Left lung (tissue), 4 donors: ENCODE measurements at regions not wholly inside any gene's neighbourhood (a gene's known extent, or its start where the extent isn't known, plus 50 kb on each side); places are given as distances from the start of the nearest gene placed in this dataset.

ENCODE experiments used
- ATAC-seq: fragments of 200-7000 bp; cut with Tn5 transposase; one replicate; pipeline ENCODE4 v1.9.1; 2020; ENCODE audit warnings: moderate library complexity
- DNase-seq, 4 donors: peaks; one replicate each; pipeline ENCODE4 v3.0.0-alpha.2; 2013 to 2020
- H3K27ac ChIP-seq, 2 donors: fragments of 200-600 bp; sonication (generic) in 1 of 2; one replicate each; pipeline versions ENCODE4 v1.5.0 to v1.8.0; 2020 to 2021
- H3K27me3 ChIP-seq, 2 donors: fragments of 200-600 bp; sonication (generic) in 1 of 2; one replicate each; pipeline versions ENCODE4 v1.5.0 to v1.8.0; 2020 to 2021
- H3K36me3 ChIP-seq, 2 donors: fragments of 200-600 bp; sonication (generic) in 1 of 2; one replicate each; pipeline versions ENCODE4 v1.5.0 to v1.8.0; 2020 to 2021
- H3K4me1 ChIP-seq, 2 donors: fragments of 200-600 bp; one replicate each; pipeline ENCODE4 v1.8.0; 2021
- H3K4me3 ChIP-seq, 2 donors: fragments of 200-600 bp; sonication (generic) in 1 of 2; one replicate each; pipeline versions ENCODE4 v1.5.0 to v1.8.0; 2020 to 2021; ENCODE audit warnings: mild to moderate bottlenecking in 1 of 2
- H3K9me3 ChIP-seq, 2 donors: fragments of 200-600 bp; sonication (generic) in 1 of 2; one replicate each; pipeline versions ENCODE4 v1.5.0 to v1.8.0; 2020 to 2021
- intact Hi-C, 2 donors: fragments of 100-400 bp; cut with DNase I; formaldehyde crosslinking; loops; one replicate each; pipeline versions ENCODE4 v1.11.2 to v1.14.2; 2022
- TF ChIP-seq, protein P1 (sequence below), 2 donors: fragments of 200-600 bp; sonication (generic) in 1 of 2; IDR thresholded peaks; one replicate each; pipeline versions ENCODE4 v1.5.0 to v1.8.0; 2021; ENCODE audit warnings: antibody characterized with exemption in 2 of 2
- donor health status: DM: no; HTN: yes; CAD: no.
- donor health status: DM: no; HTN: no; CAD: no.

DNA sequence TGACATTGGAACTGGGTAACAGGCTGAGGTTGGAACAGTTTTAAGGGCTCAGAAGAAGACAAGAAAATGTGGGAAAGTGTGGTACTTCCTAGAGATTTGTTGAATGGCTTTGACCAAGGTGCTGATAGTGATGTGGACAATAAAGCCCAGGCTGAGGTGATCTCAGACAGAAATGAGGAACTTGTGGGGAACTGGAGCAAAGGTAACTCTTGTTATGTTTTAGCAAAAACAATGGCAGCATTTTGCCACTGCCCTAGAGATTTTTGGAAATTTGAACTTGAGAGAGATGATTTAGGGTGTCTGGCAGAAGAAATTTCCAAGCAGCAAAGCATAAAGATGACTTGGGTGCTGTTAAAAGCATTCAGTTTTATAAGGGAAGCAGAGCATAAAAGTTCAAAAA is 474.7 kb upstream of the ADGRB3 start:
- no peak for DNase-seq
- TF ChIP-seq, protein P1, sequence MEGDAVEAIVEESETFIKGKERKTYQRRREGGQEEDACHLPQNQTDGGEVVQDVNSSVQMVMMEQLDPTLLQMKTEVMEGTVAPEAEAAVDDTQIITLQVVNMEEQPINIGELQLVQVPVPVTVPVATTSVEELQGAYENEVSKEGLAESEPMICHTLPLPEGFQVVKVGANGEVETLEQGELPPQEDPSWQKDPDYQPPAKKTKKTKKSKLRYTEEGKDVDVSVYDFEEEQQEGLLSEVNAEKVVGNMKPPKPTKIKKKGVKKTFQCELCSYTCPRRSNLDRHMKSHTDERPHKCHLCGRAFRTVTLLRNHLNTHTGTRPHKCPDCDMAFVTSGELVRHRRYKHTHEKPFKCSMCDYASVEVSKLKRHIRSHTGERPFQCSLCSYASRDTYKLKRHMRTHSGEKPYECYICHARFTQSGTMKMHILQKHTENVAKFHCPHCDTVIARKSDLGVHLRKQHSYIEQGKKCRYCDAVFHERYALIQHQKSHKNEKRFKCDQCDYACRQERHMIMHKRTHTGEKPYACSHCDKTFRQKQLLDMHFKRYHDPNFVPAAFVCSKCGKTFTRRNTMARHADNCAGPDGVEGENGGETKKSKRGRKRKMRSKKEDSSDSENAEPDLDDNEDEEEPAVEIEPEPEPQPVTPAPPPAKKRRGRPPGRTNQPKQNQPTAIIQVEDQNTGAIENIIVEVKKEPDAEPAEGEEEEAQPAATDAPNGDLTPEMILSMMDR (IDR thresholded peaks at IDR 0.05) = no peak
- no peak overlapping the region for H3K27ac ChIP-seq
- H3K4me1 ChIP-seq = no peaks in the 10 kb centered on the region
- peaks cover 0 to 12% of the 10 kb centered on the region in 2 donors for H3K9me3 ChIP-seq
- no peak for ATAC-seq
- no peaks in the 10 kb centered on the region for H3K36me3 ChIP-seq
- no peak overlapping the region for H3K4me3 ChIP-seq
- intact Hi-C loops = no loop called here
- H3K27me3 ChIP-seq = no peaks in the 10 kb centered on the region

- no peaks in the 10 kb centered on the region for H3K4me1 ChIP-seq
- intact Hi-C loops = no loop called here
- H3K36me3 ChIP-seq = no peaks in the 10 kb centered on the region
- ATAC-seq (no peak), DNase-seq (no peak)
- H3K9me3 ChIP-seq = peaks cover 0 to 12% of the 10 kb centered on the region in 2 donors
- TF ChIP-seq, protein P1 (IDR thresholded peaks at IDR 0.05) = no peak
- H3K27ac ChIP-seq = no peak overlapping the region
- no peak overlapping the region for H3K4me3 ChIP-seq
- H3K27me3 ChIP-seq = no peaks in the 10 kb centered on the region
Observed at GRCh38 chr6:68159433-68159832, 475.6 kb upstream of the ADGRB3 start.

DNA sequence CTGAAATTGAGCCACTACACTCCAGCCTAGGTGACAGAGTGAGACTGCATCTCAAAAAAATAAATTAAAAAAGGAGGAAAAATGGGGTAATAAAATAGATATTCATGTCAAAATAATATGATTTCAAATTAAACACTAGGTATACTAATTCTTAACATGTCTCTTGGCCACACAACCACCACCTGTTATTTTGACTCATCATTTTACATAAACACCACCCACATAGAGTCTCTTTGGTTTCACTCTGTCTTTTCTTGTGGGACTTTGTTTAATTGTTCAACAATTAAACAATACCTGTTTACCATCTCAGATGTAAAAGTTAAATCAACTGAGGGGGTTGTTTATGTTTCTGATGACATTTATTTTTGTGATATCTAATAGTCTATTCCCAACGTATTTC is 476.8 kb upstream of the ADGRB3 start:
- DNase-seq (no peak), ATAC-seq (no peak)
- H3K27me3 ChIP-seq = no peaks in the 10 kb centered on the region
- TF ChIP-seq, protein P1 (IDR thresholded peaks at IDR 0.05) = no peak
- H3K4me3 ChIP-seq = no peak overlapping the region
- no peak overlapping the region for H3K27ac ChIP-seq
- H3K36me3 ChIP-seq = no peaks in the 10 kb centered on the region
- no peaks in the 10 kb centered on the region for H3K4me1 ChIP-seq
- H3K9me3 ChIP-seq = peaks cover 0 to 16% of the 10 kb centered on the region in 2 donors
- intact Hi-C loops = no loop called here

DNA sequence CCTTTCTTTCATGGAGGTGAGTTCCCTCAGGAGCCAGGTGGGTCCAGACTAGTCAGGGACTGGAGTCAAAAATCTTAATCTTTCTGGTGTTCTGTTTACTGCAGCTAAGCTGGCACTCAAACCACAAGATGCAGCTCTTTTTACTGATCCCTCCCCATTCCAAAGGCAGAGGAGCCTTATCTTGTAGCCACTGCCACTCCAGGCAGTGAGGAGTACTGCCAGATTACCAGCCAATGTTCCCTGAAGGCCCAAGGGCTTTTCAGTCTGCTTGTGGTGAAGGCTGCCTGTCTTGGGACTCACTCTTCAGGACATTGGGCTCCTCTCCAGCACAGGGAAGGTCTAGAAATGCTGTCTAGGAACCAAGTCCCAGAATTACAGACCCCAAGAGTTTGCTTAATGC is 490.4 kb upstream of the ADGRB3 start:
- TF ChIP-seq, protein P1 (IDR thresholded peaks at IDR 0.05) = no peak

GRCh38 chr6:68141190-68141589 is 493.9 kb upstream of the ADGRB3 start:
- no peaks in the 10 kb centered on the region for H3K36me3 ChIP-seq
- TF ChIP-seq, protein P1 (IDR thresholded peaks at IDR 0.05) = no peak
- no peak for DNase-seq
- H3K27ac ChIP-seq = no peak overlapping the region
- no peaks in the 10 kb centered on the region for H3K4me1 ChIP-seq
- H3K9me3 ChIP-seq = peaks cover 0 to 12% of the 10 kb centered on the region in 2 donors
- no peaks in the 10 kb centered on the region for H3K27me3 ChIP-seq
- intact Hi-C loops = no loop called here
- no peak overlapping the region for H3K4me3 ChIP-seq
- ATAC-seq = no peak

More for the DNA sequence above, 490.4 kb upstream of the ADGRB3 start:
- no peak overlapping the region for H3K27ac ChIP-seq
- no peaks in the 10 kb centered on the region for H3K27me3 ChIP-seq
- H3K36me3 ChIP-seq = no peaks in the 10 kb centered on the region
- DNase-seq (no peak), ATAC-seq (no peak)
- no peak overlapping the region for H3K4me3 ChIP-seq
- H3K9me3 ChIP-seq = peaks cover 0 to 12% of the 10 kb centered on the region in 2 donors
- intact Hi-C loops = no loop called here
- no peaks in the 10 kb centered on the region for H3K4me1 ChIP-seq
